ENCODE measurements at regions not wholly inside any gene's neighbourhood (a gene's known extent, or its start where the extent isn't known, plus 50 kb on each side); places are given as distances from the start of the nearest gene placed in this dataset.

GRCh38 chr14:38958589-38958988 is 144.4 kb downstream of the SEC23A start:
- no peak for DNase-seq (ENCODE audit: low read depth)
- H3K4me3 ChIP-seq (ENCODE audit: low read depth, low read length), result no peak overlapping the region
- TF ChIP-seq, protein P1, sequence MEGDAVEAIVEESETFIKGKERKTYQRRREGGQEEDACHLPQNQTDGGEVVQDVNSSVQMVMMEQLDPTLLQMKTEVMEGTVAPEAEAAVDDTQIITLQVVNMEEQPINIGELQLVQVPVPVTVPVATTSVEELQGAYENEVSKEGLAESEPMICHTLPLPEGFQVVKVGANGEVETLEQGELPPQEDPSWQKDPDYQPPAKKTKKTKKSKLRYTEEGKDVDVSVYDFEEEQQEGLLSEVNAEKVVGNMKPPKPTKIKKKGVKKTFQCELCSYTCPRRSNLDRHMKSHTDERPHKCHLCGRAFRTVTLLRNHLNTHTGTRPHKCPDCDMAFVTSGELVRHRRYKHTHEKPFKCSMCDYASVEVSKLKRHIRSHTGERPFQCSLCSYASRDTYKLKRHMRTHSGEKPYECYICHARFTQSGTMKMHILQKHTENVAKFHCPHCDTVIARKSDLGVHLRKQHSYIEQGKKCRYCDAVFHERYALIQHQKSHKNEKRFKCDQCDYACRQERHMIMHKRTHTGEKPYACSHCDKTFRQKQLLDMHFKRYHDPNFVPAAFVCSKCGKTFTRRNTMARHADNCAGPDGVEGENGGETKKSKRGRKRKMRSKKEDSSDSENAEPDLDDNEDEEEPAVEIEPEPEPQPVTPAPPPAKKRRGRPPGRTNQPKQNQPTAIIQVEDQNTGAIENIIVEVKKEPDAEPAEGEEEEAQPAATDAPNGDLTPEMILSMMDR (IDR thresholded peaks at IDR 0.05; ENCODE audit: insufficient read depth, low read length), result no peak

DNA sequence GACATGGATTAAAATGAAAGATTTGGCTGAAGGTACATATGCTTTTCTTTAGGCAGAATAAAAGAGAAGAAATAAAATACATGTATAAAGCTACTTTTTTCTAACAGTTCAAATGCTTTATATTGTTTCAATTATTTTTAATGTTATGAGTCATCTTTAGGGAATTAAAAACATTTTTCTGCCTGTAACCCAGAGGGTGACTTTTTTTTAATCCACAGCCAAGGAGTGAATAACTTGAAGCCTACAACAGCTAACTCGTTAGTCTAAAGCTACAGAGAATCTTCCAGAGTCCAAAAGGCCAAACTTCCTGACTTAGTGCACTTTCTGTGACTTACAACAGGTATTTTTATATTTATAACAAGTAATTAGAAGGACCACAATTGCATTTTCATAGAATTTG is 151.6 kb downstream of the SEC23A start:
- TF ChIP-seq, protein P1 (IDR thresholded peaks at IDR 0.05; ENCODE audit: insufficient read depth, low read length), result no peak
- H3K4me3 ChIP-seq (ENCODE audit: low read depth, low read length), result no peak overlapping the region
- peak; percentile 74 for DNase-seq (ENCODE audit: low read depth)

GRCh38 chr14:38950676-38951075 is 152.4 kb downstream of the SEC23A start:
- H3K4me3 ChIP-seq (ENCODE audit: low read depth, low read length), result no peak overlapping the region
- no peak for DNase-seq (ENCODE audit: low read depth)
- TF ChIP-seq, protein P1 (IDR thresholded peaks at IDR 0.05; ENCODE audit: insufficient read depth, low read length), result no peak

DNA sequence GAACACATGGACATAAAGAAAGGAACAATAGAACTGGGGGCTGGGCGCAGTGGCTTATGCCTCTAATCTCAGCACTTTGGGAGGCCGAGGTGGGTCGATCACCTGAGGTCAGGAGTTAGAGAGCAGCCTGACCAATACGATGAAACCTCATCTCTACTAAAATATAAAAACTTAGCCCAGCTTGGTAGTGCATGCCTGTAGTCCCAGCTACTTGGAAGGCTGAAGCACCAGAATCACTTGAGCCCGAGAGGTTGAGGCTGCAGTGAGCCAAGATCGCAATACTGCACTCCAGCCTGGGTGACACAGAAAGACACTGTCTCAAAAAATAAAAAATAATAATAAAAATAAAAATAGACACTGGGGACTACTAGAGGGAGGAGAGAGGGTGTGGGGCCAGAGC is 154.5 kb downstream of the SEC23A start:
- no peak for DNase-seq (ENCODE audit: low read depth)
- TF ChIP-seq, protein P1 (IDR thresholded peaks at IDR 0.05; ENCODE audit: insufficient read depth, low read length), result no peak
- H3K4me3 ChIP-seq (ENCODE audit: low read depth, low read length), result no peak overlapping the region

DNA sequence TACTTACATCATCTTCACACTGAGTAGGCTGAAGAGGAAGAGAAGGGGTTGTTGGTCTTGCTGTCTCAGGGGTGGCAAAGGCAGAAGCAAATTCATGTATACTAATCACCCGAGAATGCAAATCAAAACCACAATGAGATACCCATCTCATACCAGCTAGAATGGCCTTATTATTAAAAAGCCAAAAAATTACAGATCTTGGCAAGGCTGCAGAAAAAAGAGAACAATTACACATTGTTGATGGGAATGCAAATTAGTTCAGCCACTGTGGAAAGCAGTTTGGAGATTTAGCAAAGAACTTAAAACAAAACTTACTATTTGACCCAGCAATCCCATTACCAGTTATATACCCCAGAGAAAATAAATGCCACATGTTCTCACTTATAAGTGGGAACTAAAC is 154.9 kb downstream of the SEC23A start:
- peak; percentile 18 for DNase-seq (ENCODE audit: low read depth)

DNA sequence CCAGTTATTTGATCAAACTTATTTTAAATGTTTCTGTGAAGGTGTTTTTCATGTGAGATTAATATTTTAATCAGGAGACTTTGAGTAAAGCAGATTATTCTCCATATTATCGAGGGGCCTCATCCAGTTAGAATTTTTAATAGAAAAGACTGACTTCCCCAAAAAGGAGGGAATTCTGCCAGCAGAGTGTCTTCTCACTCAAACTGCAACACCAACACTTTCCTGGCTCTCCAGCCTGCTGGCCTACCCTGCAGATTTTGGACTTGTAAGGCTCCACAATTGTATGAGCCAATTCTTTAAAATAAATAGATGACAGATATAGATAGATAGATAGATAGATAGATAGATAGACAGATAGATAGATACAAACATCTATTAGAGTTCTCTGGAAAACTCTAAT is 155.7 kb downstream of the SEC23A start:
- TF ChIP-seq, protein P1 (IDR thresholded peaks at IDR 0.05; ENCODE audit: insufficient read depth, low read length), result no peak
- H3K4me3 ChIP-seq (ENCODE audit: low read depth, low read length), result no peak overlapping the region
- DNase-seq (ENCODE audit: low read depth), result no peak

More for the DNA sequence above, 154.9 kb downstream of the SEC23A start:
- TF ChIP-seq, protein P1 (IDR thresholded peaks at IDR 0.05; ENCODE audit: insufficient read depth, low read length), result no peak
- H3K4me3 ChIP-seq (ENCODE audit: low read depth, low read length), result no peak overlapping the region

- peak; percentile 16 for DNase-seq (ENCODE audit: low read depth)
- no peak overlapping the region for H3K4me3 ChIP-seq (ENCODE audit: low read depth, low read length)
- TF ChIP-seq, protein P1 (IDR thresholded peaks at IDR 0.05; ENCODE audit: insufficient read depth, low read length), result no peak
Observed at GRCh38 chr14:38944691-38945090, 158.3 kb downstream of the SEC23A start.
